ENCODE measurements at regions not wholly inside any gene's neighbourhood (a gene's known extent, or its start where the extent isn't known, plus 50 kb on each side); places are given as distances from the start of the nearest gene placed in this dataset.

DNA sequence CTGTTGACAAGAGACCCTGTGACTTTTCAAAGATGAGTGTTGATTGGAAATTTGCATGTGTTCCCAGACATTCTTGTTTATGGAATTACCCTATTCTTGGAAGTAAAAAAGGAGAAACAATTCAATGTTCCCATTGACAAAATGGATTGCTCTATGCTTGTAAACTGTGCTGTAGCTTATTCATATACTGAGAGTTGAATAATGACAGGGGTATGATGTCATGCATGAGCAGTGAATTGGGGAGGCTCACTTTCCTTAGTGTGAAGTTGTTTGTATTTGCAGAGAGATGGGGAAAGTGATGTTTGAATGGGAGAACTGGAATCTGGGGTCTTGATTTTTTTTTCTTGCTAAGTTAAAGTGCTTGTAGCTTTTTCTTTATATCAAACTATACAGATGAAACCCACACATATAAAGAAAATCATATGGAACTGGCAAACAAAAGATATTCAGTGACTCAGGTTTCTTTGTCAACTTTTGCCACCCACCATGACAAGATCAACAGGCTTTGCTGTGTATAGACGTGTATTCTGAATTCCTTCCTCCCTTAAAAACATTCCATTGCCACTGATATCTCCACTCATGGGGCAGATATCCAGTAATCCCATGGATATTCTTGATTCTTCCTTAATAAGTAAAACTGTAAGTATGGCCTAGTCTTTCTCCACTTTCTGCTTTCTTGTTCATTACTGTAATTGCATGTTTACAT lies 97.8 kb upstream of the JAG1 start:
- no peak for DNase-seq

DNA sequence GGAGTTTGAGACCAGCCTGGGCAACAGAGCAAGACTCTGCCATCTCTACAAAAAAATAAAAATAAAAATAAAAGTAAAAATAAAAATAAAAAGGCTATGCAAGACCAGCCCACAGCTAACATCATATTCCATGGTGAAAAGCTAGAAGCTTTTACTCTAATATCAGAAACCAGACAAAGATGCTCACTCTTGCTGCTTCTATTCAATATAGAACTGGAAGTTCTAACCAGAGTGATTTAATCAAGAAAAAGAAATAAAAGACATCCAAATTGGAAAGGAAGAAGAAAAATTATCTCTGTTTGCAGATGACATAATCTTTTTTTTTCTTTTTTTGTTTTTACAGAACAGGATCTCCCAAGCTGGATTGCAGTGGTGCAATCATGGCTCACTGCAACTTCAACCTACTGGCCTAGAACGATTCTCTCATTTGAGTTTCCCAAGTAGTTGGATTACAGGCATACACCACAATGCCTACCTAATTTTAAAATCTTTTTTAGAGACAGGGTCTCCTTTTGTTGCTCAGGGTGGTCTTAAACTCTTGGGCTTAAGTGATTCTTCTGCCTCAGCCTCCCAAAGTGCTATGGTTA lies 100.7 kb upstream of the JAG1 start:
- no peak for DNase-seq

GRCh38 chr20:10777710-10778109 lies 103.9 kb upstream of the JAG1 start:
- no peak for DNase-seq

GRCh38 chr20:10779911-10780310 lies 106.1 kb upstream of the JAG1 start:
- no peak for DNase-seq

DNA sequence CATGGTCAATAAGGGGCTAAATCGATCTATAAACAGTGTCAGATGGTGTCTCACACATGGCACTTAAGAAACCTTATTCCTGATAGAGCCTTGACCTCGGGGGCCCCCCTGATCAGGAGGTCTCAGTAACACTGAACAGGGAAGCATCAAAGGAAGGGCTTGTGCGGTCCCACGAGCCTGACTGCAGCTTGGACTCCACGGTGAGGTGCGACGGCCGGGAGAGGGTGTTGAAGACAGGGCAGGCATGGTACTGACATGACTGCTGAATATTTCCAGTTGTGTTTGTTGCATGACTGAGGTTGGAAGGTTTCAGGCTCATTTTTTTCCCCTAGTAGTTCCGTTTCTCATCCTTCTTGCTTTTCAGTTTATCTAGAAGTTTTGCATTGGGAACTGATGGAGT lies 107.1 kb upstream of the JAG1 start:
- no peak for DNase-seq

DNA sequence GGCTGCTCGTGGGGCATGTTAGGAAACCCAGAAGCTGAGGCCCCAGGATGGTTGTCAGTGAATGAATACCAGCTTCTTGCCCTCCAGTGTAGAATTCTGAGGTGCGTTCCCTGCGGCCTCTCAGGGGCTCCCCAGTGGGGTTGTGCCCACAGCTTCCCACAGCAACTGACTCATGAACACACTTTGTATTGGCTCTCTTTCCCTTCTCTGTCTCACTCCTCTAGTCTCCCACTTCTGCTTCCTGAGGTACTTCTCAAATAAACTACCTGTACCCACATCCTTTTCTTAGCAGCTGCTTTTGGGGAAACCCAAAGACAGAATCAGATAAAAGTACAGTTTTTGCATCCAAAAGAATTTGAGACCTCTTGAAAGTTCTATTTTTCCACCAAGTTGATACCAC lies 107.7 kb upstream of the JAG1 start:
- no peak for DNase-seq

- DNase-seq, result no peak
Observed at GRCh38 chr20:10783707-10784553, 110.1 kb upstream of the JAG1 start.

DNA sequence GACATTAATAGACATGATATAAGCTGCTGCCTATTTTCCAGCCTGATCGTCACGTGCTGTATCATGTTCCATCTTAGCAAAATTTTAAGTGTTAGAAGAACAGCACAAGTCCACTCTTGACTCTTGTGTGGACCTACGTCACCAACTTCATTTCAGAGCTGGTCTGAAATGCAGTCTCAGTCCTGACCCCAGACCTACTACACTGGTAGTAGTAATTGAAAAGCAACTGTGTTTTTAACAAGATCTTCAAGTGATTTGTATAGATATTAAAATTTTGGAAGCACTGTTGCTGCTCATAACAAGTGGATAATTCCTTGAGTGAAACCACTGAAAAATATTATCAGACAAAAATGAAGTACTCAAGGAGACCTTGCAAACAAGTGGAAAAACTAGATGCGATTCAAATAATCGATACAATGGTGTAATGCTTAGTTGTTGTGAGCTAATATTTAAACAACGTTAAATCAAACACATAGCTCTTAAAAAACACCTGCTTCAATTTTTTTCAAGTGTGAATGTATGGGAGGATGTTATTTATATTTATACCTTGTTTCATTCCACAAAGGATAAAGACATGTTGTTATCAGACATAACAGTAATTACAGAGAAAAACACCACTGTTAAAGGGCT lies 110.9 kb upstream of the JAG1 start:
- DNase-seq, result peak; percentile 36

DNA sequence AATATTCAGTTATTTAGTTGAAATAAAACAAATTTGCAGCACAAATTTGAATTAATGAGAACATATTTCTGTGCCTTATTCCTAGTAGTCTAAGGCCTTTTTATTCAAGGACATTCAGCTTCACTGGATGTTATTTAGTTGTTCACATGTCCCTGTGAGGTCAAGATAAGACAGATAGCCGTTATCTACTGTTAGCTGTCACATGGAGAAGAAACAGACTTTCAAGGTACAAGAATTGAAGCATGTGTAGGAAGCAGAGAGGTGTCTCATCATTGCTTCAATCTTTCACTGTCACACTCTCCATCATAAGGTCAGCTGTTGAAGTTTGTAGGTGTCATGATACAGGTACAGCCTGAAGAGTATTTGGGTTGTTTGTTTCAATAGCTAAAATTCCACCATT lies 112.9 kb upstream of the JAG1 start:
- DNase-seq, result no peak

DNA sequence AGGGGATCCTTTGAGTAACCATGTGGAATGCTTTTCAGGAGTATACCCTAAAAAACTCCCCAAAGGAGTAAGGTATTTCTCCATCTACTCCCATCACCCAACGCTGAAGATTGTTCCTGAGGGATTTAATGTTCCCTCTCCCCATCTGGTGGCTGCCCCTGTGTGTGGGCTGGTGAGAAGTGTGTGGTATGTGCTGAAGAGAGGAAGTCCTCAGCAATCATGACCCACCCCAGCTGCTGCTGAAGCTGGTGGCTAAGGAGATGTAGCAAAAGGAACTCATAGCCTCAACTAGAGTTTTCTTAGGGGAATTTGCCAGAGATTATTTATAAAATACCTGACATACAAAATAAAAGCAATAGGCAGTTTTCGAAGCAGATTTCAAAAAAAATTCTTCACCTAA lies 114.3 kb upstream of the JAG1 start:
- no peak for DNase-seq

GRCh38 chr20:10788877-10789276 lies 115.1 kb upstream of the JAG1 start:
- no peak for DNase-seq

GRCh38 chr20:10789386-10789785 lies 115.6 kb upstream of the JAG1 start:
- DNase-seq, result no peak

DNA sequence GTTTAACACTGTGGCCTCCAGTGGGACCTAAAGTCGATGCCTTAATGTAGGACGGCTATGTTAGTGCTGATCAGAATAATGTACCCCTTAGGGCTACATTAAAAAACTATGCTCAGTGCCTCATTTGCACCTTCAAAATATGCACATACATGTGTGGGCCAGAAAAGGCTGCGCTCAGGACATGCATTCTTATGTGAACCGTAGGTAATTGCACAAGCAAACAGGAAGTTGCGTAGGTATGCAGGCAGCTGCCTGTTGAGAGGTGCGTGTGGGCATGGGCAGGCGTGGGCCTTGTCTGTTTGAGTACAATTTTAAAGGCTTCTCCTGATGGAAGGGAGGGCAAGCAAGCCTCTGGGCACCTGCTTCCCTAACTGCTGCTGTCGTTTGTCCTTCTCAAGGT lies 116.2 kb upstream of the JAG1 start:
- DNase-seq, result no peak

DNA sequence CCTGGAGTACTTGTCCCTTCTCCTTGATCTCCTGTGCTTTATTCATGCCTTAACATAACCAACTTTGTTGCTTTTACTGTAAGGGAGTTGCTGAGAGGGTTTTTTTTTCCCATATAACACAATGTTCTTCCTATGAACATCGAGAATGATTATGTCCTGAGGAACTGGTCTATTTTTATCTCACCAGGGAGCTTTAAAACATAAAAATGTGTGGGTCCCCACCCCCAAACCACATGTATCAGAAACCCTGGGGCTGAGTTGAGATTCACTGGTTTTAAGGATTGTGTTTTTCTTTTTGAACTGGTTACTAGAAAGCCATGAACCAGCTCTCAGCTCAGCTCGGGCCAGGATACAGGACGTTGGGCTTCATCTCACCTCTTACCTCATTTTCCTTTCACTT lies 118.5 kb upstream of the JAG1 start:
- DNase-seq, result no peak

GRCh38 chr20:10793766-10794165 lies 120.0 kb upstream of the JAG1 start:
- DNase-seq, result peak; percentile 23

DNA sequence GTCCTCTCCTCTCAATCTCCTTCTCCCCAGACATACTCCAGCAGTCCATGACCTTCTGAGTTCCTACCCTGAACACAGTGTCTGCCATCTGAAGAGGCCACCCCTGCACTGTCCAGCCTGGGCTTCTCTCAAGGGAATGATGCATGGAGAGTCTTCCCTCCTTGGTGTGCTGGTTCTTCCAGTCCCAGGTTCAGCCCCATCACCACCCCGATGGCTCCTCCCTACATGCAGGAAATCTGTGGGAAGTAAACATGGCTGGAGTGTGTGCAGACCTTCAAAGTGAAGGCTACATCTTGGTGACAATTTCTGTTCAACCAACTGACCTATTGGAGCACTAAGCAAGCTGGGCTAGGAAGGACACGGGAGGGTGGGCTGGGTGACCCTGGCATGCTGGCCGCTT lies 121.0 kb upstream of the JAG1 start:
- no peak for DNase-seq

- DNase-seq, result no peak
Observed at GRCh38 chr20:10795286-10796026, 121.7 kb upstream of the JAG1 start.

DNA sequence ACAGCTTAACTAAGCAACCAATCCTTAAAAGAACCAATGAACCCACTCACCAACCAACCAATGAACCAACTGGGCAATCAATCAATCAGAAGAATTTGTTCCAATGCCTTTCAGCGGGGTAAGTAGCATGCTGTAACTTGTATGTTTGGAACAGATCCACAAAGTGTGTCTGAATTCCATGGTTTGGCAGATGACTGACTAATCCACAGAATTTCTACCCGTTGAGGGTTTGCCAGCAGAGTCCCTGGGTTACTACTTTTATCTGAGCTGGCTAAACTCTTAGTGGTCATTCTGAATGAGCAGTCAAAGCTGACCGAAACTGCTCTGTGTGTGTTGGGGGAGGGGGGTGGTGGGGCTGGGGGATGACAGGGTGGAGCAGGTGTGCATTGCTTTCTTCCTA lies 125.0 kb upstream of the JAG1 start:
- no peak for DNase-seq

DNA sequence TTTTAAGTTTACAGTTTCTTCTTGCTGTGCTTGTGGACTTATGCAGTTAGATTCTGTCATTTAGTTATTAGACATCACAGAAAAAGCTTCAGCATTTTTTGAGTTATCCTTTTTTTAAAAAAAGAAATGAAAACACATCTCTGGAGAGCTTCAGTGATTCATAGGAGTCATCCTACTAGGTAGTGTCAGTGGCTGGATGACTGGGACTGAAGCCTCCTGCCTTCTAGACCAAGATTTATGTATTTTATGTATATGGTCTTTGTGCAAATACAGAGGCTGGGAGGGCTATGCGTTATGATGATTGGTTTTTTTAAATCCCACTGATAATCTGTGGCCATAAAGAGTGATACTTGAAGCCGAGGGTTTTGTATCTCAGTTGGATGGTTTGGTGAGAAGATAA lies 125.9 kb upstream of the JAG1 start:
- no peak for DNase-seq

DNA sequence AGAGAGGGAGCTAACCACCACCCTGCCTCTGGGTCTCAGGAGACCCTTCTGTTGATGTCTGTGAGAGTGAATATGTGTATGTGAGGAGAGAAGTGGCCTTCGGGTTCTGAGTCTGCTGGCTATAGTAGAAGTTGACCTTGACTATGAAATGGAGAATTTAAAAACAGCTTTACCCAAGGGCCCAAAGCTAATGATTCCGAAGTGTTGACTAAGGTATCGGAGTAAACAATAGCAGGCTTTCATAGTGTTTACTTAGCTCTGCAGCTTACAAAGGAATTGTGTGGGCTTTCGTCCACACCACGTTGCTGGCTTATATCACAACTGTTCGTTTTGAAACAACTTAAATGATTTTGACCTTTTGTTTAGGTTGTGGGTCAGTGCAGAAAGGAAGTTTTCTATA lies 126.5 kb upstream of the JAG1 start:
- no peak for DNase-seq

DNA sequence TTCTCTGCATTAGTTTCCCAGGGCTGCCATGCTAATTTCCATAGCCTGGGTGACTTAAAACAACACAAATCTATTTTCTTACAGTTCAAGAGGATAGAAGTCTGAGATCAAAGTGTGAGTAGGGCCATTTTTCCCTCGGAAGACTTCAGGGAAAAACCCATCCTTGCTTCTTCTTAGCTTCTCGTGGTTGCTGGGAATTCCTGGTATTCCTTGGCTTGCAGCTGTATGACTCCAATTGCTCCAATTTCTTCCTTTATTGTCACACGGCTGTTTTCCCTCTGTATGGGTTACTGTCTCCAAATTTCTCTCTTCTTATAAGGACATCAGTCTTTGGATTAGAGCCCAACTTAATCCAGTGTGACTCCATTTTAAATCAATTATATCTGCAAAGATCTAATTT lies 128.4 kb upstream of the JAG1 start:
- no peak for DNase-seq

DNA sequence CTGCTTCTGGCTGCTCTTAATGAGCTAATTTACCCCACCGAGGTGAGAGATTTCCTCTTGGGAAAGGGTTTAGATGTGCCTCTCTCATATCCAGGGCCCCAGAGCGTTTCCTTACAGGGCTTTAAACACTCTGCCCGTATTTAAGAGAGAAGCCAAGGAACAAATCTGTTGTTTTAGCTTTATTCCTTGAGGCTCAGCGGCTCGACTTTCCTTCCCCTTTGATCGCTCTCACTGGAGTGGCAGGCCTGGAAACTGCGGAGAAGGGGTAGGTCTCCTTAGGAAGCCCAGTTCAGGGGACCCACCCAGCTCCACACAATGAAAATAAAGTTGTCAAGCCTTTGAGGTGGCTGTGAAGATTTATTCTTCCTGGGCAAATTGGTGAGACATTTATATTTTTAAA lies 132.0 kb upstream of the JAG1 start:
- no peak for DNase-seq

GRCh38 chr20:10806539-10806938 lies 132.7 kb upstream of the JAG1 start:
- DNase-seq, result no peak

Measured in COR-L47 (cell line).